CD4-positive, alpha-beta T cell (primary cell): ENCODE measurements at regions not wholly inside any gene's neighbourhood (a gene's known extent, or its start where the extent isn't known, plus 50 kb on each side); places are given as distances from the start of the nearest gene placed in this dataset.

Source experiments
- ATAC-seq: fragments of 200-7000 bp; cut with Tn5 transposase; one replicate; pipeline ENCODE4 v1.10.0; 2022; ENCODE audit warnings: mild to moderate bottlenecking; ENCODE audit not compliant: poor library complexity
- CTCF ChIA-PET: fragments of 350-600 bp; sonication (Branson Sonifier 250); formaldehyde crosslinking; loops from one replicate; lab custom pipeline; 2021; ENCODE audit warnings: antibody characterized with exemption, inconsistent platforms; lab: Charles Lee
- POLR2A ChIA-PET: fragments of 350-600 bp; sonication (Branson Sonifier 250); formaldehyde crosslinking; loops from one replicate; lab custom pipeline; 2021; ENCODE audit warnings: antibody characterized with exemption, inconsistent platforms; lab: Charles Lee
- DNase-seq, 14 experiments: peaks; one replicate each; pipeline ENCODE4 v3.0.0-alpha.2; 2013 to 2020; ENCODE audit warnings: mixed read lengths in 2 of 14
- H3K27ac ChIP-seq, 2 donors: one replicate each; pipeline versions ENCODE4 v1.5.1 to v1.7.0; 2013; ENCODE audit warnings: low read length in 2 of 2, low read depth in 1 of 2, mild to moderate bottlenecking in 1 of 2
- H3K27me3 ChIP-seq, 2 experiments: 1 replicate in 1 of 2; 2 replicates in 1 of 2; pipeline versions ENCODE4 v1.6.1 to v1.7.0; 2013; ENCODE audit warnings: low read length in 2 of 2, control low read depth in 1 of 2, mild to moderate bottlenecking in 1 of 2, moderate library complexity in 1 of 2; ENCODE audit not compliant: insufficient read depth in 2 of 2, control insufficient read depth in 1 of 2
- H3K36me3 ChIP-seq: one replicate; pipeline ENCODE4 v1.6.1; 2013; ENCODE audit warnings: low read length, control low read depth; ENCODE audit not compliant: insufficient read depth
- H3K4me1 ChIP-seq: one replicate; pipeline ENCODE4 v1.6.1; 2013; ENCODE audit warnings: low read length, control low read depth; ENCODE audit not compliant: insufficient read depth
- H3K4me3 ChIP-seq: one replicate; pipeline ENCODE4 v1.5.1; 2013; ENCODE audit warnings: mild to moderate bottlenecking, low read length, moderate library complexity
- H3K9me3 ChIP-seq, 2 experiments: 1 replicate in 1 of 2; 2 replicates in 1 of 2; pipeline versions ENCODE4 v1.6.1 to v1.7.0; 2013; ENCODE audit warnings: low read length in 2 of 2, mild to moderate bottlenecking in 2 of 2, control low read depth in 1 of 2, moderate library complexity in 1 of 2; ENCODE audit not compliant: control insufficient read depth in 1 of 2, insufficient read depth in 1 of 2
- H3K27ac Mint-ChIP-seq: one replicate; pipeline ENCODE4 v1.8.0; 2020; ENCODE audit warnings: mixed read lengths
- H3K27me3 Mint-ChIP-seq: one replicate; pipeline ENCODE4 v1.8.0; 2021; ENCODE audit warnings: mixed read lengths
- H3K36me3 Mint-ChIP-seq: one replicate; pipeline ENCODE4 v1.8.0; 2021; ENCODE audit warnings: low read depth, mixed read lengths
- H3K4me1 Mint-ChIP-seq: one replicate; pipeline ENCODE4 v1.8.0; 2021; ENCODE audit warnings: low read depth, mixed read lengths
- H3K4me3 Mint-ChIP-seq: one replicate; pipeline ENCODE4 v1.8.0; 2020; ENCODE audit warnings: mild to moderate bottlenecking, mixed read lengths
- H3K9me3 Mint-ChIP-seq: one replicate; pipeline ENCODE4 v1.8.0; 2020; ENCODE audit warnings: mixed read lengths
- CTCF ChIP-seq: fragments of 200-600 bp; IDR thresholded peaks from one replicate; pipeline ENCODE4 v1.8.0; 2022; ENCODE audit warnings: antibody characterized with exemption, mild to moderate bottlenecking
- intact Hi-C, 2 experiments: fragments of 100-400 bp; cut with DNase I in 1 of 2; cut with micrococcal nuclease in 1 of 2; formaldehyde crosslinking; loops; one replicate each; pipeline versions ENCODE4 v1.15.1 to v1.9.0; 2023 to 2025; cut with DNase I, micrococcal nuclease

- intact Hi-C loops = no loop called here
Measured at GRCh38 chr2:116733699-116734098, 1080.8 kb upstream of the DDX18 start.

GRCh38 chr2:116737951-116738350 is 1076.5 kb upstream of the DDX18 start:
- Mint-ChIP-seq H3K4me3 (no peak overlapping the region), H3K4me1 (no peaks in the 10 kb centered on the region), H3K9me3 (peaks cover 4% of the 10 kb centered on the region), H3K36me3 (no peaks in the 10 kb centered on the region), H3K27me3 (no peaks in the 10 kb centered on the region), H3K27ac (no peak overlapping the region)
- ChIA-PET CTCF (no interaction called here), POLR2A (no interaction called here)
- DNase-seq (no peak), ATAC-seq (no peak)
- no peak overlapping the region for H3K27ac ChIP-seq
- no peak overlapping the region for H3K4me3 ChIP-seq
- intact Hi-C loops = no loop called here
- no peaks in the 10 kb centered on the region for H3K4me1 ChIP-seq
- peaks cover 0 to 3% of the 10 kb centered on the region in 2 experiments for H3K9me3 ChIP-seq
- TF ChIP-seq CTCF = no peak
- no peaks in the 10 kb centered on the region for H3K27me3 ChIP-seq
- no peaks in the 10 kb centered on the region for H3K36me3 ChIP-seq

More at GRCh38 chr2:116733699-116734098, 1080.8 kb upstream of the DDX18 start:
- no peaks in the 10 kb centered on the region for H3K36me3 Mint-ChIP-seq
- H3K4me1 Mint-ChIP-seq = no peaks in the 10 kb centered on the region
- no peak overlapping the region for H3K4me3 Mint-ChIP-seq
- TF ChIP-seq CTCF = no peak
- Histone ChIP-seq H3K4me1 (no peaks in the 10 kb centered on the region), H3K36me3 (no peaks in the 10 kb centered on the region), H3K27me3 (no peaks in the 10 kb centered on the region), H3K27ac (no peak overlapping the region), H3K4me3 (no peak overlapping the region), H3K9me3 (no peaks in the 10 kb centered on the region)
- ChIA-PET CTCF (no interaction called here), POLR2A (interaction anchor here (0.9 kb wide), 1 partner anchor 13 kb away, joined by 3 read pairs; no protein-coding TSS in a partner anchor)
- ATAC-seq = no peak
- DNase-seq = no peak
- H3K9me3 Mint-ChIP-seq = peaks cover 5% of the 10 kb centered on the region
- H3K27ac Mint-ChIP-seq = no peak overlapping the region
- no peaks in the 10 kb centered on the region for H3K27me3 Mint-ChIP-seq

GRCh38 chr2:116747103-116747502 is 1067.4 kb upstream of the DDX18 start:
- ChIA-PET POLR2A (no interaction called here), CTCF (no interaction called here)
- Histone ChIP-seq H3K9me3 (no peaks in the 10 kb centered on the region), H3K27ac (no peak overlapping the region), H3K4me3 (no peak overlapping the region), H3K27me3 (no peaks in the 10 kb centered on the region), H3K4me1 (no peaks in the 10 kb centered on the region), H3K36me3 (no peaks in the 10 kb centered on the region)
- TF ChIP-seq CTCF = no peak
- DNase-seq (no peak), ATAC-seq (no peak)
- no peaks in the 10 kb centered on the region for H3K36me3 Mint-ChIP-seq
- H3K27me3 Mint-ChIP-seq = no peaks in the 10 kb centered on the region
- H3K27ac Mint-ChIP-seq = no peak overlapping the region
- no peak overlapping the region for H3K4me3 Mint-ChIP-seq
- intact Hi-C loops = loop anchor here in 1 of 2 experiments (2.0 kb wide), 1 partner anchor 20 kb away; no protein-coding TSS in a partner anchor
- peaks cover 11% of the 10 kb centered on the region for H3K9me3 Mint-ChIP-seq
- no peaks in the 10 kb centered on the region for H3K4me1 Mint-ChIP-seq
